GM23338 (cell line): ENCODE measurements at regions not wholly inside any gene's neighbourhood (a gene's known extent, or its start where the extent isn't known, plus 50 kb on each side); places are given as distances from the start of the nearest gene placed in this dataset.

Source experiments
- ATAC-seq: fragments of 200-7000 bp; cut with Tn5 transposase; 3 replicates; pipeline ENCODE4 v1.9.1; 2020
- DNase-seq: peaks from one replicate; pipeline ENCODE4 v3.0.0-alpha.2; 2015; ENCODE audit warnings: low spot score
- H2AFZ ChIP-seq: fragments of 200-600 bp; sonication (generic); 2 replicates; pipeline ENCODE4 v1.8.0; 2016; ENCODE audit warnings: antibody characterized with exemption, mild to moderate bottlenecking, moderate library complexity
- H3F3A ChIP-seq: fragments of 200-600 bp; sonication (generic); replicated peaks from 2 replicates; pipeline ENCODE4 v1.8.0; 2017; ENCODE audit warnings: antibody characterized with exemption, mixed run types, low read depth
- H3K27ac ChIP-seq: fragments of 200-600 bp; sonication (generic); 2 replicates; pipeline ENCODE4 v1.6.1; 2016; ENCODE audit warnings: low read depth
- H3K27me3 ChIP-seq: fragments of 200-600 bp; sonication (generic); 2 replicates; pipeline ENCODE4 v1.8.0; 2016; ENCODE audit warnings: mild to moderate bottlenecking, mixed run types, moderate library complexity; ENCODE audit not compliant: insufficient read depth
- H3K36me3 ChIP-seq: fragments of 200-600 bp; sonication (generic); 2 replicates; pipeline ENCODE4 v1.8.0; 2016; ENCODE audit warnings: mild to moderate bottlenecking; ENCODE audit not compliant: insufficient read depth
- H3K4me1 ChIP-seq: fragments of 200-600 bp; sonication (generic); 2 replicates; pipeline ENCODE4 v1.8.0; 2016; ENCODE audit warnings: mild to moderate bottlenecking, moderate library complexity; ENCODE audit not compliant: insufficient read depth
- H3K4me2 ChIP-seq: fragments of 200-600 bp; sonication (generic); 2 replicates; pipeline ENCODE4 v1.7.1; 2017; ENCODE audit warnings: mixed run types
- H3K4me3 ChIP-seq: fragments of 200-600 bp; sonication (generic); 2 replicates; pipeline ENCODE4 v1.6.1; 2016; ENCODE audit warnings: mixed run types
- H3K79me2 ChIP-seq: fragments of 200-600 bp; sonication (generic); replicated peaks from 2 replicates; pipeline ENCODE4 v1.8.0; 2017; ENCODE audit warnings: mild to moderate bottlenecking; ENCODE audit not compliant: insufficient read depth
- H3K9me2 ChIP-seq: fragments of 200-600 bp; sonication (generic); 2 replicates; pipeline ENCODE4 v1.8.0; 2017; ENCODE audit not compliant: insufficient read depth
- H4K20me1 ChIP-seq: fragments of 200-600 bp; sonication (generic); replicated peaks from 2 replicates; pipeline ENCODE4 v1.8.0; 2017; ENCODE audit warnings: mild to moderate bottlenecking; ENCODE audit not compliant: insufficient read depth
- H3K27ac Mint-ChIP-seq: 2 replicates; pipeline ENCODE4 v1.8.0; 2020; ENCODE audit warnings: inconsistent platforms, mild to moderate bottlenecking, moderate library complexity, mixed read lengths
- H3K27me3 Mint-ChIP-seq: 3 replicates; pipeline ENCODE4 v1.8.0; 2022; ENCODE audit warnings: low read depth, mild to moderate bottlenecking, moderate library complexity, mixed read lengths, inconsistent platforms; ENCODE audit not compliant: insufficient read depth, poor library complexity
- H3K36me3 Mint-ChIP-seq: 3 replicates; pipeline ENCODE4 v1.8.0; 2021; ENCODE audit warnings: low read depth, mild to moderate bottlenecking, inconsistent platforms, moderate library complexity, mixed read lengths
- H3K4me1 Mint-ChIP-seq: 3 replicates; pipeline ENCODE4 v1.8.0; 2020; ENCODE audit warnings: mild to moderate bottlenecking, inconsistent platforms, mixed read lengths
- H3K4me3 Mint-ChIP-seq: 3 replicates; pipeline ENCODE4 v1.8.0; 2021; ENCODE audit warnings: moderate library complexity, mild to moderate bottlenecking, inconsistent platforms, mixed read lengths
- H3K9me3 Mint-ChIP-seq: 3 replicates; pipeline ENCODE4 v1.8.0; 2020; ENCODE audit warnings: moderate library complexity, mild to moderate bottlenecking, inconsistent platforms, mixed read lengths
- EZH2 ChIP-seq: fragments of 200-600 bp; sonication (generic); IDR thresholded peaks from one replicate; pipeline ENCODE4 v1.8.0; 2017; ENCODE audit warnings: antibody characterized with exemption, mild to moderate bottlenecking, low read depth; ENCODE audit not compliant: unreplicated experiment
- EZH2phosphoT487 ChIP-seq: fragments of 200-600 bp; sonication (generic); IDR thresholded peaks from one replicate; pipeline ENCODE4 v1.8.1; 2018; ENCODE audit warnings: antibody characterized with exemption; ENCODE audit not compliant: unreplicated experiment
- JUNB ChIP-seq: IDR thresholded peaks from one replicate; pipeline ENCODE4 v1.6.1; 2016; ENCODE audit warnings: antibody characterized with exemption; ENCODE audit not compliant: unreplicated experiment
- NANOG ChIP-seq: IDR thresholded peaks from 2 replicates; pipeline ENCODE4 v1.6.1; 2016; ENCODE audit warnings: antibody characterized with exemption, borderline replicate concordance
- POLR2AphosphoS5 ChIP-seq: IDR thresholded peaks from 2 replicates; pipeline ENCODE4 v1.6.1; 2016; ENCODE audit warnings: antibody characterized with exemption, low read depth
- ZNF331 ChIP-seq: fragments of 250-450 bp; sonication (Bioruptor Pico); IDR thresholded peaks from 2 replicates; pipeline ENCODE4 v1.5.0; 2020; ENCODE audit warnings: low read depth, mild to moderate bottlenecking, moderate library complexity
- TF ChIP-seq, protein P1 (sequence below): fragments of 250-450 bp; sonication (Bioruptor Pico); IDR thresholded peaks from 2 replicates; pipeline ENCODE4 v1.5.0; 2020; ENCODE audit warnings: mild to moderate bottlenecking, moderate library complexity
- TF ChIP-seq, protein P2 (sequence below): IDR thresholded peaks from 2 replicates; pipeline ENCODE4 v1.6.1; 2016; ENCODE audit warnings: antibody characterized with exemption
- TF ChIP-seq, protein P3 (sequence below), 2 experiments: fragments of 200-600 bp in 1 of 2; sonication (generic) in 1 of 2; conservative IDR thresholded peaks; 2 replicates each; pipeline versions ENCODE4 v1.5.1 to v1.6.1; 2016 to 2017; ENCODE audit warnings: antibody characterized with exemption in 2 of 2, low read depth in 2 of 2, mild to moderate bottlenecking in 2 of 2, moderate library complexity in 1 of 2

DNA sequence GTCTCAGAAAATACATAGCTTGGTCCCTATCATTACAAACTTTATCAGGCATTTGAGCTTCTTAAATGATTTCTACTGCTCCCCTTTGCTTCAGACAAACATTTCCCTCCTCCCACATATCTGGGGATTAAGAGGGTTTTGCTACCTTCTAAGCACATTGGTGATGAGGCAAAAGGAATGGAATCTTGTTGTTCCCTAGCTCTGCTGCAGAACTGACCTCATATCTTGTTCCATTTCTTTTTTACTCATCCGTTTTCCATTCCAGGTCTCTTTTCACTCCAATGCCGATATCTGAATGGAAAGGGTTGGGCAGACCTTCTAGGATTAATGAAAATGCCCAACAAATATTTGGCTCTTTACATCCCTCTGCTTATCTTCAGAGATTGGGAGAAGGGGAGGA is 444.6 kb downstream of the ZNF608 start:
- no peak overlapping the region for H3K27ac Mint-ChIP-seq
- peak overlapping the region; percentile 80; the same call in 1 of the 2 replicates for H2AFZ ChIP-seq

DNA sequence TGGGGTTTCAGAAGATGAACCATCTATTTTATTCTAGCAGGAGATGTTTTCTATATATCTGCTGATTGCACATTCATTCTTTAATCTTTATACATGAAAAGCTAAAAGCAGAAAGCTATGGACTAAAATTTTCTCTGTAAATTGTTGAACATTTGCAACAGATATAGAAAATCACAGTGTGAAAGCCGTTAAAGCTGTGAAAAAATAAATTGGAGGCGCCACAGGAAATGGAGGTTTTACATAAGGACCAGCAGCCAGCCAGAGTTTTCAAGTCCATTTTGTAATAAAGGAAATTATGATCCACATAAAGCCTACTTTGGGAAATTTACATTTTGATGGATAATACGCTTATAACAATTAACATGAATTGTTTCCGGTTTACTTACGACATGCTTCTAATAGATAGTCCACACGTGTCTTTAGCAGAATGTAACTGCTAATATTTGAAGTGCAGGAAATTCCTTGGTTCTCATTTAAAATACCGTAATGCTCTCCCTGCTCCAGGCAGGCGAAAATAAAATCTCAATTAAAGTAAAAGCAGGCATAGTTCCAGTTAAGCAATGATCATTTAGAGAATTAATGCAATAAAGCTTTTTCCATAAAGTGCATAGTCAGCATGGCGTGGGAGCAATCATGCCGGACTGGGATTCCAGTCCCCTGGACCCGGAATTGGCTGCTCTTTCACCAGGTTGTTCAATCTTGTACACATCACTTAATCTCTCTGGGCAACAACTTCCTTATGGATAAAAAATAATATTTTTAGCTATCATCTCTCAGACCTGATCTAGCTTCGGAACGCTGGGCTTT is 445.4 kb downstream of the ZNF608 start:
- H3K27ac ChIP-seq, result no peak overlapping the region
- H3K27ac Mint-ChIP-seq, result no peak overlapping the region
- H3K4me2 ChIP-seq, result no peak overlapping the region
- peaks cover 7% of the 10 kb centered on the region; the same call in 1 of the 2 replicates for H3K9me2 ChIP-seq
- H3K9me3 Mint-ChIP-seq, result peaks cover 5% of the 10 kb centered on the region; the same call in 2 of the 3 replicates
- no peaks in the 10 kb centered on the region for H3K27me3 Mint-ChIP-seq
- H3F3A ChIP-seq, result no peaks in the 10 kb centered on the region
- H3K36me3 ChIP-seq, result peaks cover 7% of the 10 kb centered on the region
- no peak for ATAC-seq
- no peaks in the 10 kb centered on the region for H3K27me3 ChIP-seq
- H3K79me2 ChIP-seq, result no peaks in the 10 kb centered on the region
- no peaks in the 10 kb centered on the region; the same call in 1 of the 2 replicates for H3K4me1 ChIP-seq
- H3K4me1 Mint-ChIP-seq, result no peaks in the 10 kb centered on the region
- DNase-seq, result no peak
- no peak overlapping the region for H3K4me3 ChIP-seq
- no peaks in the 10 kb centered on the region for H4K20me1 ChIP-seq
- H2AFZ ChIP-seq, result no peak overlapping the region
- no peak overlapping the region for H3K4me3 Mint-ChIP-seq
- H3K36me3 Mint-ChIP-seq, result peaks cover 8% of the 10 kb centered on the region; the same call in 2 of the 3 replicates
- TF ChIP-seq NANOG (no peak), POLR2AphosphoS5 (no peak), EZH2 (no peak)
- TF ChIP-seq, protein P1, sequence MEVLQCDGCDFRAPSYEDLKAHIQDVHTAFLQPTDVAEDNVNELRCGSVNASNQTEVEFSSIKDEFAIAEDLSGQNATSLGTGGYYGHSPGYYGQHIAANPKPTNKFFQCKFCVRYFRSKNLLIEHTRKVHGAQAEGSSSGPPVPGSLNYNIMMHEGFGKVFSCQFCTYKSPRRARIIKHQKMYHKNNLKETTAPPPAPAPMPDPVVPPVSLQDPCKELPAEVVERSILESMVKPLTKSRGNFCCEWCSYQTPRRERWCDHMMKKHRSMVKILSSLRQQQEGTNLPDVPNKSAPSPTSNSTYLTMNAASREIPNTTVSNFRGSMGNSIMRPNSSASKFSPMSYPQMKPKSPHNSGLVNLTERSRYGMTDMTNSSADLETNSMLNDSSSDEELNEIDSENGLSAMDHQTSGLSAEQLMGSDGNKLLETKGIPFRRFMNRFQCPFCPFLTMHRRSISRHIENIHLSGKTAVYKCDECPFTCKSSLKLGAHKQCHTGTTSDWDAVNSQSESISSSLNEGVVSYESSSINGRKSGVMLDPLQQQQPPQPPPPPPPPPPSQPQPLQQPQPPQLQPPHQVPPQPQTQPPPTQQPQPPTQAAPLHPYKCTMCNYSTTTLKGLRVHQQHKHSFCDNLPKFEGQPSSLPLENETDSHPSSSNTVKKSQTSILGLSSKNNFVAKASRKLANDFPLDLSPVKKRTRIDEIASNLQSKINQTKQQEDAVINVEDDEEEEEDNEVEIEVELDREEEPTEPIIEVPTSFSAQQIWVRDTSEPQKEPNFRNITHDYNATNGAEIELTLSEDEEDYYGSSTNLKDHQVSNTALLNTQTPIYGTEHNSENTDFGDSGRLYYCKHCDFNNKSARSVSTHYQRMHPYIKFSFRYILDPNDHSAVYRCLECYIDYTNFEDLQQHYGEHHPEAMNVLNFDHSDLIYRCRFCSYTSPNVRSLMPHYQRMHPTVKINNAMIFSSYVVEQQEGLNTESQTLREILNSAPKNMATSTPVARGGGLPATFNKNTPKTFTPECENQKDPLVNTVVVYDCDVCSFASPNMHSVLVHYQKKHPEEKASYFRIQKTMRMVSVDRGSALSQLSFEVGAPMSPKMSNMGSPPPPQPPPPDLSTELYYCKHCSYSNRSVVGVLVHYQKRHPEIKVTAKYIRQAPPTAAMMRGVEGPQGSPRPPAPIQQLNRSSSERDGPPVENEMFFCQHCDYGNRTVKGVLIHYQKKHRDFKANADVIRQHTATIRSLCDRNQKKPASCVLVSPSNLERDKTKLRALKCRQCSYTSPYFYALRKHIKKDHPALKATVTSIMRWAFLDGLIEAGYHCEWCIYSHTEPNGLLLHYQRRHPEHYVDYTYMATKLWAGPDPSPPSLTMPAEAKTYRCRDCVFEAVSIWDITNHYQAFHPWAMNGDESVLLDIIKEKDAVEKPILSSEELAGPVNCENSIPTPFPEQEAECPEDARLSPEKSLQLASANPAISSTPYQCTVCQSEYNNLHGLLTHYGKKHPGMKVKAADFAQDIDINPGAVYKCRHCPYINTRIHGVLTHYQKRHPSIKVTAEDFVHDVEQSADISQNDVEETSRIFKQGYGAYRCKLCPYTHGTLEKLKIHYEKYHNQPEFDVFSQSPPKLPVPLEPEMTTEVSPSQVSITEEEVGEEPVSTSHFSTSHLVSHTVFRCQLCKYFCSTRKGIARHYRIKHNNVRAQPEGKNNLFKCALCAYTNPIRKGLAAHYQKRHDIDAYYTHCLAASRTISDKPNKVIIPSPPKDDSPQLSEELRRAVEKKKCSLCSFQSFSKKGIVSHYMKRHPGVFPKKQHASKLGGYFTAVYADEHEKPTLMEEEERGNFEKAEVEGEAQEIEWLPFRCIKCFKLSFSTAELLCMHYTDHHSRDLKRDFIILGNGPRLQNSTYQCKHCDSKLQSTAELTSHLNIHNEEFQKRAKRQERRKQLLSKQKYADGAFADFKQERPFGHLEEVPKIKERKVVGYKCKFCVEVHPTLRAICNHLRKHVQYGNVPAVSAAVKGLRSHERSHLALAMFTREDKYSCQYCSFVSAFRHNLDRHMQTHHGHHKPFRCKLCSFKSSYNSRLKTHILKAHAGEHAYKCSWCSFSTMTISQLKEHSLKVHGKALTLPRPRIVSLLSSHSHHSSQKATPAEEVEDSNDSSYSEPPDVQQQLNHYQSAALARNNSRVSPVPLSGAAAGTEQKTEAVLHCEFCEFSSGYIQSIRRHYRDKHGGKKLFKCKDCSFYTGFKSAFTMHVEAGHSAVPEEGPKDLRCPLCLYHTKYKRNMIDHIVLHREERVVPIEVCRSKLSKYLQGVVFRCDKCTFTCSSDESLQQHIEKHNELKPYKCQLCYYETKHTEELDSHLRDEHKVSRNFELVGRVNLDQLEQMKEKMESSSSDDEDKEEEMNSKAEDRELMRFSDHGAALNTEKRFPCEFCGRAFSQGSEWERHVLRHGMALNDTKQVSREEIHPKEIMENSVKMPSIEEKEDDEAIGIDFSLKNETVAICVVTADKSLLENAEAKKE, result no peak
- TF ChIP-seq, protein P2, sequence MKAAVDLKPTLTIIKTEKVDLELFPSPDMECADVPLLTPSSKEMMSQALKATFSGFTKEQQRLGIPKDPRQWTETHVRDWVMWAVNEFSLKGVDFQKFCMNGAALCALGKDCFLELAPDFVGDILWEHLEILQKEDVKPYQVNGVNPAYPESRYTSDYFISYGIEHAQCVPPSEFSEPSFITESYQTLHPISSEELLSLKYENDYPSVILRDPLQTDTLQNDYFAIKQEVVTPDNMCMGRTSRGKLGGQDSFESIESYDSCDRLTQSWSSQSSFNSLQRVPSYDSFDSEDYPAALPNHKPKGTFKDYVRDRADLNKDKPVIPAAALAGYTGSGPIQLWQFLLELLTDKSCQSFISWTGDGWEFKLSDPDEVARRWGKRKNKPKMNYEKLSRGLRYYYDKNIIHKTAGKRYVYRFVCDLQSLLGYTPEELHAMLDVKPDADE, result no peak

More for the DNA sequence above, 444.6 kb downstream of the ZNF608 start:
- no peak overlapping the region for H3K4me2 ChIP-seq
- Mint-ChIP-seq H3K27me3 (no peaks in the 10 kb centered on the region), H3K9me3 (peaks cover 5% of the 10 kb centered on the region; the same call in 2 of the 3 replicates), H3K36me3 (peaks cover 6% of the 10 kb centered on the region; the same call in 2 of the 3 replicates), H3K4me1 (no peaks in the 10 kb centered on the region), H3K4me3 (no peak overlapping the region)
- TF ChIP-seq EZH2phosphoT487 (no peak), NANOG (no peak), ZNF331 (CRISPR knock-in tag) (no peak), JUNB (no peak)
- TF ChIP-seq, protein P2, result no peak
- TF ChIP-seq, protein P3, sequence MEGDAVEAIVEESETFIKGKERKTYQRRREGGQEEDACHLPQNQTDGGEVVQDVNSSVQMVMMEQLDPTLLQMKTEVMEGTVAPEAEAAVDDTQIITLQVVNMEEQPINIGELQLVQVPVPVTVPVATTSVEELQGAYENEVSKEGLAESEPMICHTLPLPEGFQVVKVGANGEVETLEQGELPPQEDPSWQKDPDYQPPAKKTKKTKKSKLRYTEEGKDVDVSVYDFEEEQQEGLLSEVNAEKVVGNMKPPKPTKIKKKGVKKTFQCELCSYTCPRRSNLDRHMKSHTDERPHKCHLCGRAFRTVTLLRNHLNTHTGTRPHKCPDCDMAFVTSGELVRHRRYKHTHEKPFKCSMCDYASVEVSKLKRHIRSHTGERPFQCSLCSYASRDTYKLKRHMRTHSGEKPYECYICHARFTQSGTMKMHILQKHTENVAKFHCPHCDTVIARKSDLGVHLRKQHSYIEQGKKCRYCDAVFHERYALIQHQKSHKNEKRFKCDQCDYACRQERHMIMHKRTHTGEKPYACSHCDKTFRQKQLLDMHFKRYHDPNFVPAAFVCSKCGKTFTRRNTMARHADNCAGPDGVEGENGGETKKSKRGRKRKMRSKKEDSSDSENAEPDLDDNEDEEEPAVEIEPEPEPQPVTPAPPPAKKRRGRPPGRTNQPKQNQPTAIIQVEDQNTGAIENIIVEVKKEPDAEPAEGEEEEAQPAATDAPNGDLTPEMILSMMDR (conservative IDR thresholded peaks at IDR 0.05; ENCODE audit: low read depth in 2 of 2), result no peak
- DNase-seq, result no peak
- no peaks in the 10 kb centered on the region; the same call in 1 of the 2 replicates for H3K4me1 ChIP-seq
- H3K4me3 ChIP-seq, result no peak overlapping the region
- H4K20me1 ChIP-seq, result no peaks in the 10 kb centered on the region
- no peak overlapping the region for H3K27ac ChIP-seq
- H3K9me2 ChIP-seq, result peaks cover 7% of the 10 kb centered on the region; the same call in 1 of the 2 replicates
- ATAC-seq, result no peak
- H3K36me3 ChIP-seq, result peaks cover 7% of the 10 kb centered on the region
- no peaks in the 10 kb centered on the region for H3K79me2 ChIP-seq
- no peaks in the 10 kb centered on the region for H3K27me3 ChIP-seq
- no peaks in the 10 kb centered on the region for H3F3A ChIP-seq
